ENCODE measurements at regions not wholly inside any gene's neighbourhood (a gene's known extent, or its start where the extent isn't known, plus 50 kb on each side); places are given as distances from the start of the nearest gene placed in this dataset.

DNA sequence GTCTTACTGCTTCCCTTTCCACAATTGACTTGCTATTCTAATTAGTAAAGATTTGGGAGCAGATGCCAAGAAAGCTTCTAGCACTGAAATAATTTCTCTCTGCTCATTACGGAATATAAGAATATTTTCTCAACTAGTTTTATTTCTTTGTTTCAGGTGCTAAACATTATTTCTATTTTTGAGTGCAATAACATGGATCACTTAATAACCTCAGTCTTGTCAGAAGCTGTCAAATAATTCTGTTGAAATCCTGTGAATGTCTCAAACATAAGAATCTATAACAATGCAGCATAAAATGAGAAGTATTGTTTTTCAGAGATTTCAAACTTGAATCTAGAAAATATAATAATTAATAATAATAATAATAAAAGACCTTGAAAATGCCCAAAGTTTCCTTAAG is 1221.0 kb downstream of the DSC3 start:
- Histone ChIP-seq H3K36me3 (ENCODE audit: insufficient read depth, low read length, poor library complexity, severe bottlenecking) (no peaks in the 10 kb centered on the region), H3K9me3 (ENCODE audit: low read depth, low read length, poor library complexity, severe bottlenecking) (no peaks in the 10 kb centered on the region), H3K27ac (ENCODE audit: low read depth, low read length, poor library complexity, severe bottlenecking) (no peak overlapping the region), H3K4me1 (ENCODE audit: insufficient read depth, low read length, poor library complexity, severe bottlenecking) (no peaks in the 10 kb centered on the region), H3K4me3 (ENCODE audit: low read depth, low read length, poor library complexity, severe bottlenecking) (no peak overlapping the region), H3K27me3 (replicated peaks; ENCODE audit: insufficient read depth, low read depth, low read length, poor library complexity) (no peaks in the 10 kb centered on the region)
- no peak for DNase-seq (ENCODE audit: low spot score)
- BruUV-seq (replicated peaks) = no TSS peak
- intact Hi-C loops (cut with micrococcal nuclease; ENCODE audit: unreplicated experiment) = no loop called here
- TF ChIP-seq EZH2 (IDR thresholded peaks at IDR 0.05; ENCODE audit: borderline replicate concordance, low read depth, low read length, poor library complexity, severe bottlenecking) = no peak
- ChIA-PET POLR2A (ENCODE audit: low non-redundant PET) (no interaction called here), CTCF (no interaction called here)

DNA sequence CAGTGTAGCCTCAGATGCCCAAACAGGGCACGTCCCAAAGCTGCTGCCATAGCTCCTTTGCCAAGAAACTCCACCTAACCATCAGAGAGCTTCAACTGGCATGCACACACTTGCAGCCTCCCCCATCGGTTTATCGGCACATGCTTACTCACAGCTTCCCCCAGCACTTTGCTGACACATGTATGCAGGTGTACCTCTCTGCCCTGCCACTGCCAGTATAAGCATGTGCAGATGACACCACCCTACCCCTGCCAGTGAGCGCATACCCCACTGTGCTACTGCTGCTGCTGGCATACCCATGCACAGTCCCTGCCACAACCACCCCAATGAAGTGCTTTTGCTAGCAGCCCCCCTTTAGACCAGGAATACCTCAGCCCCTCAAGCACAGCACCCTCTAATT is 1231.0 kb downstream of the DSC3 start:
- no peak for DNase-seq (ENCODE audit: low spot score)
- TF ChIP-seq EZH2 (IDR thresholded peaks at IDR 0.05; ENCODE audit: borderline replicate concordance, low read depth, low read length, poor library complexity, severe bottlenecking) = no peak
- TF ChIP-seq, protein P1, sequence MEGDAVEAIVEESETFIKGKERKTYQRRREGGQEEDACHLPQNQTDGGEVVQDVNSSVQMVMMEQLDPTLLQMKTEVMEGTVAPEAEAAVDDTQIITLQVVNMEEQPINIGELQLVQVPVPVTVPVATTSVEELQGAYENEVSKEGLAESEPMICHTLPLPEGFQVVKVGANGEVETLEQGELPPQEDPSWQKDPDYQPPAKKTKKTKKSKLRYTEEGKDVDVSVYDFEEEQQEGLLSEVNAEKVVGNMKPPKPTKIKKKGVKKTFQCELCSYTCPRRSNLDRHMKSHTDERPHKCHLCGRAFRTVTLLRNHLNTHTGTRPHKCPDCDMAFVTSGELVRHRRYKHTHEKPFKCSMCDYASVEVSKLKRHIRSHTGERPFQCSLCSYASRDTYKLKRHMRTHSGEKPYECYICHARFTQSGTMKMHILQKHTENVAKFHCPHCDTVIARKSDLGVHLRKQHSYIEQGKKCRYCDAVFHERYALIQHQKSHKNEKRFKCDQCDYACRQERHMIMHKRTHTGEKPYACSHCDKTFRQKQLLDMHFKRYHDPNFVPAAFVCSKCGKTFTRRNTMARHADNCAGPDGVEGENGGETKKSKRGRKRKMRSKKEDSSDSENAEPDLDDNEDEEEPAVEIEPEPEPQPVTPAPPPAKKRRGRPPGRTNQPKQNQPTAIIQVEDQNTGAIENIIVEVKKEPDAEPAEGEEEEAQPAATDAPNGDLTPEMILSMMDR (conservative IDR thresholded peaks at IDR 0.05; ENCODE audit: low read depth, low read length) = no peak
- no peaks in the 10 kb centered on the region for H3K9me3 ChIP-seq (ENCODE audit: low read depth, low read length, poor library complexity, severe bottlenecking)
- H3K36me3 ChIP-seq (ENCODE audit: insufficient read depth, low read length, poor library complexity, severe bottlenecking) = no peaks in the 10 kb centered on the region
- no peak overlapping the region for H3K4me3 ChIP-seq (ENCODE audit: low read depth, low read length, poor library complexity, severe bottlenecking)
- ChIA-PET CTCF (no interaction called here), POLR2A (ENCODE audit: low non-redundant PET) (no interaction called here)
- no peak overlapping the region for H3K27ac ChIP-seq (ENCODE audit: low read depth, low read length, poor library complexity, severe bottlenecking)
- no peaks in the 10 kb centered on the region for H3K27me3 ChIP-seq (replicated peaks; ENCODE audit: insufficient read depth, low read depth, low read length, poor library complexity)
- H3K4me1 ChIP-seq (ENCODE audit: insufficient read depth, low read length, poor library complexity, severe bottlenecking) = no peaks in the 10 kb centered on the region
- no TSS peak for BruUV-seq (replicated peaks)
- intact Hi-C loops (cut with micrococcal nuclease; ENCODE audit: unreplicated experiment) = no loop called here

DNA sequence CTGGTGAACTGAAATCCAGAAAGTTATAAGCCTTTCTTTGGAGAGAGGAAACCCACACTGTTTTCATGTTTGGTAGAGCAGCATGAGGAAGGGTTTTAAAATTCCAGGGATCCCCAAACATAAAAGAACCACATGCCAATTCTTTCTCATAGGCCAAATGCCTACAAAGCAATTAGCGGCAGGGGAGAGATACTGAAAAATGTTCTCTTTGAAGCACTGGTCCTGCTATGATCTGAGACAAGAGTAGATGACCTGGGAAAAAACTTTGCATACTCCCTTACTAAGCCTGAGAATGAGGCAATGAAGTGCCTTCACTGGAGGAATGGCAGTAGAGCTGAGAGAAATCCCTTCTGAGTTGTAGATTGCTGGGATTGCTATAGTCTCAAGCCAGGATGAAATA is 1261.7 kb downstream of the DSC3 start:
- H3K27me3 ChIP-seq (replicated peaks; ENCODE audit: insufficient read depth, low read depth, low read length, poor library complexity) = no peaks in the 10 kb centered on the region
- H3K4me1 ChIP-seq (ENCODE audit: insufficient read depth, low read length, poor library complexity, severe bottlenecking) = no peaks in the 10 kb centered on the region
- H3K36me3 ChIP-seq (ENCODE audit: insufficient read depth, low read length, poor library complexity, severe bottlenecking) = no peaks in the 10 kb centered on the region
- no peak overlapping the region for H3K4me3 ChIP-seq (ENCODE audit: low read depth, low read length, poor library complexity, severe bottlenecking)
- CTCF ChIA-PET = no interaction called here
- POLR2A ChIA-PET (ENCODE audit: low non-redundant PET) = no interaction called here
- no peak overlapping the region for H3K27ac ChIP-seq (ENCODE audit: low read depth, low read length, poor library complexity, severe bottlenecking)
- BruUV-seq (replicated peaks) = no TSS peak
- no peak for TF ChIP-seq EZH2 (IDR thresholded peaks at IDR 0.05; ENCODE audit: borderline replicate concordance, low read depth, low read length, poor library complexity, severe bottlenecking)
- TF ChIP-seq, protein P1 (conservative IDR thresholded peaks at IDR 0.05; ENCODE audit: low read depth, low read length) = no peak
- no peaks in the 10 kb centered on the region for H3K9me3 ChIP-seq (ENCODE audit: low read depth, low read length, poor library complexity, severe bottlenecking)
- intact Hi-C loops (cut with micrococcal nuclease; ENCODE audit: unreplicated experiment) = no loop called here
- DNase-seq (ENCODE audit: low spot score) = peak; percentile 9

DNA sequence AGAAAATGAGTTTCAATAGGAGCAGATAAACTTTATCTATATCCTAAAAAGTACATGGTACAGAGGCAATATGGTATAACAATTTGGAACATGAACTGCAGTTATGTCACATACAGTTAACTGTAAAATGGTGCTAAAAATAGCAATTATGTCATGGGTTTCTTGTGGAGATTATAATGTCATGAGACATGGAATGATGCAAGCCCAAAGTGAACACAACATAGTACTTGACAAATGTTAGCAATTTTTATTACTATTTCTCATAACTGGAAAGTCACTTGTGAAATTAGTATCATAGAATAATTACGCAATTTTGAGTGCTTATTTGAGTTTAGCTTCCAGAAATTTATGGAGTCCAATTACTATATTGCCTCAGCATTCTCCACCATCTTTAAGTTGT is 1263.4 kb downstream of the DSC3 start:
- intact Hi-C loops (cut with micrococcal nuclease; ENCODE audit: unreplicated experiment) = no loop called here
- Histone ChIP-seq H3K9me3 (ENCODE audit: low read depth, low read length, poor library complexity, severe bottlenecking) (no peaks in the 10 kb centered on the region), H3K4me1 (ENCODE audit: insufficient read depth, low read length, poor library complexity, severe bottlenecking) (no peaks in the 10 kb centered on the region), H3K27ac (ENCODE audit: low read depth, low read length, poor library complexity, severe bottlenecking) (no peak overlapping the region), H3K36me3 (ENCODE audit: insufficient read depth, low read length, poor library complexity, severe bottlenecking) (no peaks in the 10 kb centered on the region), H3K27me3 (replicated peaks; ENCODE audit: insufficient read depth, low read depth, low read length, poor library complexity) (no peaks in the 10 kb centered on the region), H3K4me3 (ENCODE audit: low read depth, low read length, poor library complexity, severe bottlenecking) (no peak overlapping the region)
- TF ChIP-seq, protein P1 (conservative IDR thresholded peaks at IDR 0.05; ENCODE audit: low read depth, low read length) = no peak
- TF ChIP-seq EZH2 (IDR thresholded peaks at IDR 0.05; ENCODE audit: borderline replicate concordance, low read depth, low read length, poor library complexity, severe bottlenecking) = no peak
- DNase-seq (ENCODE audit: low spot score) = no peak
- POLR2A ChIA-PET (ENCODE audit: low non-redundant PET) = no interaction called here
- no TSS peak for BruUV-seq (replicated peaks)
- CTCF ChIA-PET = no interaction called here

Measured in A673 (cell line).